Fibroblast of lung (primary cell): ENCODE measurements at regions not wholly inside any gene's neighbourhood (a gene's known extent, or its start where the extent isn't known, plus 50 kb on each side); places are given as distances from the start of the nearest gene placed in this dataset.

Experiments
- EZH2 ChIP-seq: IDR thresholded peaks from 2 replicates; pipeline ENCODE4 v1.5.1; 2012; ENCODE audit warnings: low read length, control low read depth, mild to moderate bottlenecking; ENCODE audit errors: missing control alignments
- TF ChIP-seq, protein P1 (sequence below), 2 donors: IDR thresholded peaks in 1 of 2; conservative IDR thresholded peaks in 1 of 2; 1 replicate in 1 of 2; 2 replicates in 1 of 2; pipeline ENCODE4 v1.5.1; 2011 to 2012; ENCODE audit warnings: low read length in 2 of 2, control low read depth in 1 of 2, inconsistent platforms in 1 of 2, low read depth in 1 of 2, mild to moderate bottlenecking in 1 of 2

DNA sequence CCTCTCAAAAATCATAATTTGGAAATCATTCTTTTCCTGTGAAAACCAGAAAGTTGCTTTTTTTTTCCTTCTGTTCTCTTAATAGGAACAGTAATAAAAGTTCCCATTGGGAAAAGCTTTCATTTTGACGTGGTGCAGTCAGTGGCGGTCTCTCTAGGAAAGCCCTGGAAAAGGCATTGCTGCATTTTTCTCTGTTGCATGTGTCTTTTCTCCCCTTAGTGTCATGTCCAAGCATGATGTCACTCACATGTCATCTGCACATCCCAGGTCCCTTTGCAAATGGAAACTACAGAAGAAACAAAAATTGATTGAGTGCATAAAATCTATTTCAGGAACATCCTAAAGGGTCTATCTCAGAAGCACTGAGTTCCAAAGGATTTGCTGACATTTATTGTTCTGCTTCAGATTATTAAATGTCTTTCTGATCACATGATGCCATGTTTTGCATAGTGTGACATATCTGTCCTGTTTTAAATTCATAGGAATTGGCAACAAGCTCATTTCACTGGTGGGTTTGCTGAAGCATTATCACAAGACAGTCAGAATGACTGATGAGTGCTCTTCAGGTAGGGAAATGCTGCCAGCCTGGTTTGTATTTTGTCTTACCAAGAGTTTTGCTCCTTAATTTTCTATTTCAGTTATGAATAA, 208.7 kb downstream of the SOX4 start:
- TF ChIP-seq, protein P1, sequence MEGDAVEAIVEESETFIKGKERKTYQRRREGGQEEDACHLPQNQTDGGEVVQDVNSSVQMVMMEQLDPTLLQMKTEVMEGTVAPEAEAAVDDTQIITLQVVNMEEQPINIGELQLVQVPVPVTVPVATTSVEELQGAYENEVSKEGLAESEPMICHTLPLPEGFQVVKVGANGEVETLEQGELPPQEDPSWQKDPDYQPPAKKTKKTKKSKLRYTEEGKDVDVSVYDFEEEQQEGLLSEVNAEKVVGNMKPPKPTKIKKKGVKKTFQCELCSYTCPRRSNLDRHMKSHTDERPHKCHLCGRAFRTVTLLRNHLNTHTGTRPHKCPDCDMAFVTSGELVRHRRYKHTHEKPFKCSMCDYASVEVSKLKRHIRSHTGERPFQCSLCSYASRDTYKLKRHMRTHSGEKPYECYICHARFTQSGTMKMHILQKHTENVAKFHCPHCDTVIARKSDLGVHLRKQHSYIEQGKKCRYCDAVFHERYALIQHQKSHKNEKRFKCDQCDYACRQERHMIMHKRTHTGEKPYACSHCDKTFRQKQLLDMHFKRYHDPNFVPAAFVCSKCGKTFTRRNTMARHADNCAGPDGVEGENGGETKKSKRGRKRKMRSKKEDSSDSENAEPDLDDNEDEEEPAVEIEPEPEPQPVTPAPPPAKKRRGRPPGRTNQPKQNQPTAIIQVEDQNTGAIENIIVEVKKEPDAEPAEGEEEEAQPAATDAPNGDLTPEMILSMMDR (conservative IDR thresholded peaks at IDR 0.05 in 1 of 2, IDR thresholded peaks at IDR 0.05 in 1 of 2; ENCODE audit: low read depth in 1 of 2, low read length in 2 of 2): no peak
- TF ChIP-seq EZH2: no peak
